Pons (tissue), 1 donor: ENCODE measurements at regions not wholly inside any gene's neighbourhood (a gene's known extent, or its start where the extent isn't known, plus 50 kb on each side); places are given as distances from the start of the nearest gene placed in this dataset.
"Not testable (repeated sequence)": the region's sequence is repeated elsewhere in the genome, so short reads cannot be mapped to it uniquely, and the experiment has no call there.

Experiments used
- DNase-seq: peaks from one replicate; pipeline ENCODE4 v3.0.0-alpha.2; 2016; ENCODE audit warnings: low spot score

DNA sequence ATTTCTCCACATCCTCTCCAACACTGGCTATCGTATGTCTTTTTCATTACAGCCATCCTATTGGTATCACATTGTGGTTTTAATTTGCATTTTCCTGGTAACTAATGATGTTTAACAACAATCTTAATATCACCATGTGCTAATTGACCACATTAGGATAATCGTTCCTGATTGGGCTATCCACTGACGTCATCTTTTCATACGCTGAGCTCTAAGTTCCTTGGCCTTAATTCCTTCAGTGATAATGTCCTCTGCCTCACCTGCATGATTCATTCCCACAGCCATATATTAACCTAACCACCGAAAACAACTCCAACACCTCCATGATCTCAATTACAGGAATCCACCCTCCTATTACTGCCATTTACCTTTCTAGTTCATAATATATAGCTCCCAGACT is 547.9 kb upstream of the BRINP1 start:
- no peak for DNase-seq

GRCh38 chr9:119907056-119907455 is 537.8 kb upstream of the BRINP1 start:
- DNase-seq: no peak

- DNase-seq: no peak
Observed at GRCh38 chr9:119905724-119906123, 536.5 kb upstream of the BRINP1 start.

- no peak for DNase-seq
Observed at GRCh38 chr9:119903851-119904250, 534.6 kb upstream of the BRINP1 start.

GRCh38 chr9:119902611-119903010 is 533.4 kb upstream of the BRINP1 start:
- no peak for DNase-seq

- DNase-seq: no peak
Observed at GRCh38 chr9:119898316-119898715, 529.1 kb upstream of the BRINP1 start.

DNA sequence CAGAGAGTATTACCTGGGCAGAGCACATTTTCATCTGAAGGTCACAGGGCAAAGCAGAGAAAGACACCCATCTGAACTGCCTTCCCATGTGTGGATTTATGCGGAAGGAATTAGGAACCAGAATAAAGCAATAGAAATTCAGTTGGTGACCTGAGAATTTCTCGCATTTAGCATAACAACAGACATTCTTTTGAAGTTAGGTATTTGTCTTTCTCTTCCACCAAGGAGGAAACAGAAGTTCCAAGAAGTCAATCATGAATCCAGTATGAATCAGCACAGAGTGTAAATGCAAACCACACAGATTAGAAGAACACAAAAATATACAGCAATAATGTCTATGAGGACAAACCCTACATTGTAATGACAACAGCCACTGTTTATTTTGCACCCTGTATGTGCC is 515.2 kb upstream of the BRINP1 start:
- no peak for DNase-seq

DNA sequence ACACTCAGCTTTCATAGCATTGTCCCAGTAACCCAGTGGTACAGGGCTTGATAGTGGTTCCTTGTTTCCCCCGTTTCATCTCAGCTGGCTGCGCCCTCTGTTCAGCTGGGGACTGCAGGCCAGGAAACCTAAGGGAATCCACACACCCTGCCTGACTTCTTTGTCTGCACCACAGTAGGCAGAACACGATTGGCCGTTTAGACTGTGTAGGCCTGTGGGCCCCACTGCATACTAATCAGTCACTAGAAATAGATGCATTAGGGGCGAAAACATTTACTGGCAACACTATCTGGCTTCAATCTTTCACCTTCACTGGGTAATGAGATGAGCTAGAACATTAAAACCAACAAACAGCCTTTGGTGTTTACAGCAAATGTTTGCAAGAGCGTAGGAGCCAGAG is 512.7 kb upstream of the BRINP1 start:
- DNase-seq: peak; percentile 31

- DNase-seq: no peak
Observed at GRCh38 chr9:119880361-119880760, 511.1 kb upstream of the BRINP1 start.

DNA sequence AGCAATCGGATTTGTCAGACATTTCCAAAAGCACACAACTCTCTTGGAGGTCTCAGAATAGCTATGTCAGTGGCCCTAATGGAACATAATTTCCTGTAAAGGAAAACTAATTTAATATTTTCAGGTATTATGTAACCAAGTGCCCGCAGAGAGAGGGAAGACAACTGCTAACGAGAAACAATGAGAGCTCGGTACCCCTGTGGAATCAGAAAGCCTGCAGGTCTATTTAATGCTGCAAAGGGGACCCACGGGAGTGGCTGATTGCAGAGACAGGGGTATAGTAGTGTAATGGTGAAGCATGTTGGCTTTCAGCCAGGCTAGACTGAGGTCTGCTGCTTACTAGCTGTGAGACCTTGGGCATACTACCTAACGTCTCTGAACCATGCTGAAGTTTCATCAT is 508.1 kb upstream of the BRINP1 start:
- no peak for DNase-seq

- no peak for DNase-seq
Observed at GRCh38 chr9:119873877-119874276, 504.6 kb upstream of the BRINP1 start.

DNA sequence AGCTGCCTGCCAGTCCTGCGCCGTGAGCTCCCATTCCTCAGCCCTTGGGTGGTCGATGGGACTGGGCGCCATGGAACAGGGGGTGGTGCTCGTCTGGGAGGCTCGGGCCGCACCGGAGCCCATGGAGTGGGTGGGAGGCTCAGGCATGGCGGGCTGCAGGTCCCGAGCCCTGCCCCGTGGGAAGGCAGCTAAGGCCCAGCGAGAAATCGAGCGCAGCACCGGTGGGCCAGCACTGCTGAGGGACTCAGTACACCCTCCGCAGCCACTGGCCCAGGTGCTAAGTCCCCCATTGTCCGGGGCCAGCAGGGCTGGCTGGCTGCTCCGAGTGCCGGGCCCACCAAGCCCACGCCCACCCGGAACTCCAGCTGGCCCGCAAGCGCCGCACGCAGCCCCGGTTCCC is 501.0 kb upstream of the BRINP1 start:
- not testable (repeated sequence) for DNase-seq

GRCh38 chr9:119868694-119869093 is 499.5 kb upstream of the BRINP1 start:
- DNase-seq: no peak

GRCh38 chr9:119861842-119862241 is 492.6 kb upstream of the BRINP1 start:
- DNase-seq: no peak

DNA sequence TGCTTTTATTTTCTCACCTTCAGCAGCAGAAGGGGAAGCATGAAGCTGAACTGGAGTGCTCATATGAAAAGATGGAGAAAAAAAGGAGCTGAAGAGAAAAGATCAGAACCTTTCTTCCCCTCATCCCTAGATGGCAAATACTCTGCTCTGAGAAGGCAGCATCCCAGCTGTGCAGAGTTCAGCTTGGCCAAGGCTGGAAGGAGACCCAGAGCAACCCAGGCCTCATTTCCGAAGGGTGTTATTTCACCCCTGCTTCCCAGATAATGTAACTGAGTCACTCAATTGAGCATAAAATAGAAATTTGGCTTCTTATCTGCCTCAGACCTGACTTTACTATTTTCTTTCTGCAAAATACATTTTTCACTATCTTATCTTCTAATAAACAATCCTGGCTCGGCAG is 489.9 kb upstream of the BRINP1 start:
- no peak for DNase-seq

GRCh38 chr9:119853126-119853525 is 483.9 kb upstream of the BRINP1 start:
- no peak for DNase-seq

- DNase-seq: no peak
Observed at GRCh38 chr9:119852390-119852789, 483.2 kb upstream of the BRINP1 start.

DNA sequence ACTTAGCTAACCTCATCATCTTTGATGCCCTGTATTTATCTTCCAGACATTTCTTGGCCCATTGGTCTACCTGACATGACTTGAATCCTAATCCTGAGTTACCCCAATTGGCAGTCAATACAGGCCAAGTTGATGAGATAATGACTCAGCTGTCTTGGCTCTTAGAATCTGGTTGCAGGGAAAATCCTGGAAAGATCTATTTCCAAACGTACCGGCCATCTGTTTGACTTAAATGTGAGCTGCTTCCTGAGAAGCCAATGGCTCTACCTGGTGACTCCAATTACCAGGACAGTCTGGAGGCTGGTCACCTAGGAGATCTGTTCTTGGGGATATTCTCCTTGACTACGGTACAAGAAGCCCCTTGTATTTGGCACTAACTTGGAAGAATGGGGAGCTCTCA is 475.2 kb upstream of the BRINP1 start:
- DNase-seq: peak; percentile 6

DNA sequence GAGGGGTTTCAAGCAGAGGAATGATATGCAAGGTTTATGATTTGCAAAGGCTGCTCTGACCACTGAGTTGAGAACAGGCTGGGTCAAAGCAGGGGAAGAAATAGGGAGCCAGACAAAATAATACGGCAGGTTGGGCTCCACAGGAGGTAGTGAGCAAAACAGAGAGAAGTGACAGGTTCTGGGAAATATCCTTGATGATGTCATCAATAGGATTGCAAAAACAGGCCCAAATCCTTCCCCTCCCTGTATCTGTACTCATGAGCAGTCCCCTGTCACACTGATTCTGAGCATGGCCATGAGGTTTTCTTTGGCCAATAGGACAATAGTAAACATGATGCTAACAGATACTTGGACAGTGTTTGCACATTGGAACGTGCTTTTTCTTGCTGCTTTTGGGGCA is 471.8 kb upstream of the BRINP1 start:
- DNase-seq: no peak

GRCh38 chr9:119839888-119840287 is 470.7 kb upstream of the BRINP1 start:
- no peak for DNase-seq

DNA sequence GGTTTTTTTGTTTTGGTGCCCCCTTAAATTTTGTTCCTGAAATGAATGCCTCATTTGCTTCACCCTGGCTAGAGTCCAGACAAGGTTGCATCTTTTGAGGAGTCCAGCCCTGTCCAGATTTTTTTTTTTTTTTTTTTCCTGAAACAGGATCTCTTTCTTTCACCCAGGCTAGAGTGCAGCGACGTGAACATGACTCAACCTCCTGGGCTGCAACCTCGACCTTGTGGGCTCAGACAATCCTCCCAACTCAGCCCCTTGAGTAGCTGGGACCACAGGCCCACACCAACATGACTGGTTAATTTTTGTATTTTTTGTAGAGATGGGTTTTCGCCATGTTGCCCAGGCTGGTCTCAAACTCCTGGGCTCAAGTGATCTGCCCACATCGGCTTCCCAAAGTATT is 469.0 kb upstream of the BRINP1 start:
- DNase-seq: no peak

DNA sequence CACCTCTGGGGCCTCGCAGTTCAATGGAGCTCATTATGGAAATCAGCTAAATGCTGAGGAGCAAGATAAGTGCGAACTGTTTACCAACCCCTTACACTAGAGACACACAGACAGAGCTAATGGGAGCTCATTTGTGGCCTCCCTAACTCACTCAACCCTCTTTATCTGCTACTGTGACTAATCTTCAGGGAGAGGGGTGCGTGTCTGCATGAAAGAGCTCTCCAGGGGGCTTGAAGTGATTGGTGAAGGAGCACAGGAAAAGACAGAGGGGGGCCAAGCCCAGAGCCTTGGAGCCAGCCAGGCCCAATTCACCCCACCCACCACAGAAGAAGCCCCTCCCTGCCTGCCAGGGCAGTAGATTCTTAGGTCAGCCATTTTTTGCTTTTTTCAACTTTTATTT is 466.8 kb upstream of the BRINP1 start:
- DNase-seq: no peak

DNA sequence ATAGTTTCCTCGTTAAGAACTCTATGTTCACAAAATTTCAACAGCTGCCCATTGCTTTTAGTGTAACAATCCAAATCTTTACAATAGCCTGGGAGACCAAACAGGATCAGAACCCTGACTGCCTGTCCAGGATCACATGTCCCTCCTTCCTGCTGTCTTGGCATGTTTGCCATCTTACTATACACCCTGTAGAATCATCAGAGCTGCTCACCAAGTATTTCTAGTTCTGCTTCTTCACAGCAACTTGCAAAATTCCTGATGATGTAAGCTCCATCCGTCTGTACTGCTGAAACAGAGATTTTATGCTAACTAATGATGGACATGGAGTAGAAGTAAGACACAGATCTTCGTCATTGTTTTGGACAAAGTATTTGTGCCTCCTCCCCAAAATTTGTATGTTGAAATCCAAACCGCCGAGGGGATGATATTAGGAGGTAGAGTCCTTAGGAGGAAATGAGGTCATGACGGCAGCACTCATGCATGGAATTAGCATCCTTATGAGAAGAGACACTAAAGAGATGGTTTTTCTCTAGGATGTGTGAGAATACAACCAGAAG is 464.9 kb upstream of the BRINP1 start:
- no peak for DNase-seq

GRCh38 chr9:119831309-119831708 is 462.1 kb upstream of the BRINP1 start:
- DNase-seq: no peak

- no peak for DNase-seq
Observed at GRCh38 chr9:119829748-119830147, 460.5 kb upstream of the BRINP1 start.
